Astrocyte of the spinal cord (primary cell): ENCODE measurements at regions not wholly inside any gene's neighbourhood (a gene's known extent, or its start where the extent isn't known, plus 50 kb on each side); places are given as distances from the start of the nearest gene placed in this dataset.

Experiments
- DNase-seq: peaks from one replicate; pipeline ENCODE4 v3.0.0; 2011; ENCODE audit warnings: low read depth, low spot score
- H3K4me3 ChIP-seq: 2 replicates; pipeline ENCODE4 v1.5.1; 2011; ENCODE audit warnings: low read depth, mild to moderate bottlenecking, low read length, moderate library complexity
- CTCF ChIP-seq: IDR thresholded peaks from 2 replicates; pipeline ENCODE4 v1.5.1; 2012; ENCODE audit warnings: low read depth, mild to moderate bottlenecking, low read length, inconsistent platforms
- in situ Hi-C: cut with HindIII; loops from 2 replicates; pipeline ENCODE4 v1.10.0; 2017; ENCODE audit warnings: low sequenced_read_pairs

GRCh38 chr1:80659161-80659560 is 1141.6 kb upstream of the ADGRL2 start:
- H3K4me3 ChIP-seq, result no peak overlapping the region
- in situ Hi-C loops, result no loop called here
- TF ChIP-seq CTCF, result no peak
- DNase-seq, result no peak

- TF ChIP-seq CTCF, result no peak
- no peak for DNase-seq
- H3K4me3 ChIP-seq, result no peak overlapping the region
- in situ Hi-C loops, result no loop called here
Measured at GRCh38 chr1:80657707-80658106, 1143.0 kb upstream of the ADGRL2 start.

- in situ Hi-C loops, result no loop called here
- no peak for DNase-seq
- no peak for TF ChIP-seq CTCF
- H3K4me3 ChIP-seq, result no peak overlapping the region
Measured at GRCh38 chr1:80657044-80657643, 1143.6 kb upstream of the ADGRL2 start.

DNA sequence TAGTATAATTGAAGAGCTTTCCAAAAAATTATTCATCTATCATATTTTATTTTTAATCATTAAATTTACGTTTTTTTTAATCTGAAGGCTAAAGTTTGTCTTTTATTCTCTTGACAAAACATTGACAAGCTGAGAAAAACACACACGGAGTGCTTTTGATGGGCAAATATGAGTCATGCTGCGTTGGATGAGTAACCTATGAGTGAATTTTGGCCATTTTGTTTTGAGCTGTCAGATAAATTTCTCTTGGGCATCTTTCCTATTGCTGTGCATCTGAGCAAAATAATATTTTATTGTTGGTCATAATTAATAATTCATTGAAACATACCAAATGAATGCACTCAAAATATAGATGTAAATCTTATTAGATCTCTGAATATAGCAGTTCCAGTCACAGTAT is 1144.1 kb upstream of the ADGRL2 start:
- DNase-seq, result peak; percentile 27
- no peak overlapping the region for H3K4me3 ChIP-seq
- in situ Hi-C loops, result no loop called here
- no peak for TF ChIP-seq CTCF

GRCh38 chr1:80656014-80656636 is 1144.6 kb upstream of the ADGRL2 start:
- DNase-seq, result peak; percentile 17
- H3K4me3 ChIP-seq, result no peak overlapping the region
- in situ Hi-C loops, result no loop called here
- TF ChIP-seq CTCF, result peak; percentile 47

DNA sequence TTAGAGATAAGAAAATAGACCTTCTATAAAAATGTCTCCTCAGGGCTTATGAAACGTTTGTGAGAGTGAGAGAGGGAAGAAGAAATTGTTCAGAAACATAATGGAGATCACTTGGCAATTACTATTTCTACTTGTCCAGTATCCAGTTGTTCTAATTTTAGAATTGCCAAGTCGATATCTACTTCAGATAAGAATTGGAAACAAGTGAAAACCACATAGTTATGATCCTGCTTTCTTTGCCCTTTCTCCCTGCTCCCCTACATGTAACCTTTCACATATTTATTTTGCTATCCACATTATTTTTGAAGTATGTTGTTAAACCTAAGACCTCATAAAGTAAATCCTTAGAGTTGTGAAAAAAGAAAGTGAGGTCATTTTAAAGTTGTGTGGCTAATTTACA is 1154.7 kb upstream of the ADGRL2 start:
- in situ Hi-C loops, result no loop called here
- DNase-seq, result no peak
- TF ChIP-seq CTCF, result no peak
- H3K4me3 ChIP-seq, result no peak overlapping the region
